ENCODE measurements at regions not wholly inside any gene's neighbourhood (a gene's known extent, or its start where the extent isn't known, plus 50 kb on each side); places are given as distances from the start of the nearest gene placed in this dataset.

- Mint-ChIP-seq H3K4me1 (no peaks in the 10 kb centered on the region), H3K4me3 (no peak overlapping the region), H3K27me3 (no peaks in the 10 kb centered on the region), H3K36me3 (no peaks in the 10 kb centered on the region), H3K27ac (no peak overlapping the region), H3K9me3 (no peaks in the 10 kb centered on the region)
- DNase-seq: no peak
- ATAC-seq (ENCODE audit: low read depth): no peak
- POLR2A ChIA-PET: no interaction called here
Measured at GRCh38 chr6:68342286-68342685, 292.8 kb upstream of the ADGRB3 start.

GRCh38 chr6:68339488-68340131 lies 295.5 kb upstream of the ADGRB3 start:
- ATAC-seq (ENCODE audit: low read depth) (no peak), DNase-seq (no peak)
- H3K27me3 Mint-ChIP-seq: no peaks in the 10 kb centered on the region
- H3K9me3 Mint-ChIP-seq: no peaks in the 10 kb centered on the region
- no peaks in the 10 kb centered on the region for H3K4me1 Mint-ChIP-seq
- no peaks in the 10 kb centered on the region for H3K36me3 Mint-ChIP-seq
- no peak overlapping the region for H3K4me3 Mint-ChIP-seq
- no peak overlapping the region for H3K27ac Mint-ChIP-seq
- POLR2A ChIA-PET: no interaction called here

- Mint-ChIP-seq H3K36me3 (no peaks in the 10 kb centered on the region), H3K4me3 (no peak overlapping the region), H3K4me1 (no peaks in the 10 kb centered on the region), H3K27ac (no peak overlapping the region), H3K27me3 (no peaks in the 10 kb centered on the region), H3K9me3 (peaks cover 2% of the 10 kb centered on the region)
- ATAC-seq (ENCODE audit: low read depth): no peak
- POLR2A ChIA-PET: no interaction called here
- DNase-seq: no peak
Measured at GRCh38 chr6:68333442-68333841, 301.6 kb upstream of the ADGRB3 start.

GRCh38 chr6:68328156-68328555 lies 306.9 kb upstream of the ADGRB3 start:
- H3K4me3 Mint-ChIP-seq: no peak overlapping the region
- H3K4me1 Mint-ChIP-seq: no peaks in the 10 kb centered on the region
- no peaks in the 10 kb centered on the region for H3K27me3 Mint-ChIP-seq
- H3K27ac Mint-ChIP-seq: no peak overlapping the region
- no peaks in the 10 kb centered on the region for H3K9me3 Mint-ChIP-seq
- DNase-seq: no peak
- POLR2A ChIA-PET: no interaction called here
- no peak for ATAC-seq (ENCODE audit: low read depth)
- no peaks in the 10 kb centered on the region for H3K36me3 Mint-ChIP-seq

- DNase-seq (no peak), ATAC-seq (ENCODE audit: low read depth) (no peak)
- Mint-ChIP-seq H3K9me3 (no peaks in the 10 kb centered on the region), H3K27ac (no peak overlapping the region), H3K36me3 (no peaks in the 10 kb centered on the region), H3K4me3 (no peak overlapping the region), H3K27me3 (no peaks in the 10 kb centered on the region), H3K4me1 (no peaks in the 10 kb centered on the region)
- POLR2A ChIA-PET: no interaction called here
Measured at GRCh38 chr6:68326762-68327161, 308.3 kb upstream of the ADGRB3 start.

DNA sequence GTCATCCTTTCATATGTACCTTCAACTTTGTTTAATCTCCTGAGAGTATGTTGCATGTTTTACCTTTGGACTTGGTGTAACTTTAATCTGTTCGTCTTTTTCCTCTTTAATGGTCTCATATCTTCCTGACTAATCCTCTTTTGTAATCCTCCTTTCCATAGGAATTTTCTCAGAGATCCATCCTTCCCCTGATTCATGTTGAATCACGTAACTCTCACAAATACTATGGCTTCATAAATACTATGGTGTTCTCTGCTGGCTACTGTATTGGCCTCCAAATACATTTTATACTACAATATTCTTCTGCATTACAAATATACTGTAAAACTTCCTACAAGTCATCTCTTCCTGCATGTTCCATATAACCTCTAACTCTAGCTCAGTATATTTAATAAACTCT lies 317.7 kb upstream of the ADGRB3 start:
- Mint-ChIP-seq H3K9me3 (no peaks in the 10 kb centered on the region), H3K4me1 (no peaks in the 10 kb centered on the region), H3K27ac (no peak overlapping the region), H3K36me3 (no peaks in the 10 kb centered on the region), H3K4me3 (no peak overlapping the region), H3K27me3 (no peaks in the 10 kb centered on the region)
- no peak for ATAC-seq (ENCODE audit: low read depth)
- no peak for DNase-seq
- POLR2A ChIA-PET: no interaction called here

GRCh38 chr6:68313911-68314310 lies 321.2 kb upstream of the ADGRB3 start:
- POLR2A ChIA-PET: no interaction called here
- H3K27ac Mint-ChIP-seq: no peak overlapping the region
- no peaks in the 10 kb centered on the region for H3K4me1 Mint-ChIP-seq
- ATAC-seq (ENCODE audit: low read depth) (no peak), DNase-seq (no peak)
- no peaks in the 10 kb centered on the region for H3K36me3 Mint-ChIP-seq
- H3K9me3 Mint-ChIP-seq: no peaks in the 10 kb centered on the region
- no peak overlapping the region for H3K4me3 Mint-ChIP-seq
- H3K27me3 Mint-ChIP-seq: no peaks in the 10 kb centered on the region

GRCh38 chr6:68307301-68307700 lies 327.8 kb upstream of the ADGRB3 start:
- POLR2A ChIA-PET: no interaction called here
- Mint-ChIP-seq H3K4me3 (no peak overlapping the region), H3K27ac (no peak overlapping the region), H3K27me3 (no peaks in the 10 kb centered on the region), H3K36me3 (no peaks in the 10 kb centered on the region), H3K9me3 (peaks cover 7% of the 10 kb centered on the region), H3K4me1 (no peaks in the 10 kb centered on the region)
- DNase-seq (no peak), ATAC-seq (ENCODE audit: low read depth) (no peak)

- POLR2A ChIA-PET: no interaction called here
- H3K4me1 Mint-ChIP-seq: no peaks in the 10 kb centered on the region
- no peak for ATAC-seq (ENCODE audit: low read depth)
Measured at GRCh38 chr6:68296126-68296525, 339.0 kb upstream of the ADGRB3 start.

GRCh38 chr6:68282646-68283045 lies 352.4 kb upstream of the ADGRB3 start:
- Mint-ChIP-seq H3K9me3 (peaks cover 6% of the 10 kb centered on the region), H3K36me3 (no peaks in the 10 kb centered on the region), H3K27me3 (no peaks in the 10 kb centered on the region), H3K27ac (no peak overlapping the region), H3K4me1 (no peaks in the 10 kb centered on the region), H3K4me3 (no peak overlapping the region)
- no peak for ATAC-seq (ENCODE audit: low read depth)
- POLR2A ChIA-PET: no interaction called here
- no peak for DNase-seq

More at GRCh38 chr6:68296126-68296525, 339.0 kb upstream of the ADGRB3 start:
- Mint-ChIP-seq H3K27me3 (no peaks in the 10 kb centered on the region), H3K27ac (no peak overlapping the region), H3K36me3 (no peaks in the 10 kb centered on the region), H3K9me3 (peaks cover 13% of the 10 kb centered on the region), H3K4me3 (no peak overlapping the region)
- no peak for DNase-seq

- DNase-seq: no peak
- Mint-ChIP-seq H3K9me3 (peaks cover 4% of the 10 kb centered on the region), H3K4me3 (no peak overlapping the region), H3K27me3 (no peaks in the 10 kb centered on the region), H3K27ac (no peak overlapping the region), H3K36me3 (no peaks in the 10 kb centered on the region), H3K4me1 (no peaks in the 10 kb centered on the region)
- no peak for ATAC-seq (ENCODE audit: low read depth)
- POLR2A ChIA-PET: no interaction called here
Measured at GRCh38 chr6:68279793-68280557, 355.1 kb upstream of the ADGRB3 start.

DNA sequence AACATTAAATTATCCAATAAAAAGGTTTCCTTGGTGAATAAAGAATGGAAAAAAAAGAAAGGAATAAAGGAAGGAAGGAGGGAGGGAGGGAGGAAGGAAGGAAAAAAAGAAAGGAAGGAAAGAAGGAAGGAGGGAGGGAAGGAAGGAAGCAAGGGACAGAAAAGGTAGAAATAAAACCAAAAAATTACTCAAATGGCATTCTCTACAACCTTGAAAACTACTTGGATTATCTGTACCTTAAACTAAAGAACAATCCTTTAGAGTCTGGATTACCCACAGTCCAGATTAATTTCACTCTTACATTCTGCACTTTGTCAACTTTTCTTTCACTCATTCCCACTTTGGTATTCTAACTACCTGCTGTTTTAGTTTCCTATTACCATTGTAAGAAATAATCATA lies 361.8 kb upstream of the ADGRB3 start:
- DNase-seq (no peak), ATAC-seq (ENCODE audit: low read depth) (no peak)
- no peak overlapping the region for H3K27ac Mint-ChIP-seq
- H3K9me3 Mint-ChIP-seq: peaks cover 2% of the 10 kb centered on the region
- no peak overlapping the region for H3K4me3 Mint-ChIP-seq
- H3K4me1 Mint-ChIP-seq: no peaks in the 10 kb centered on the region
- H3K27me3 Mint-ChIP-seq: no peaks in the 10 kb centered on the region
- POLR2A ChIA-PET: no interaction called here
- no peaks in the 10 kb centered on the region for H3K36me3 Mint-ChIP-seq

DNA sequence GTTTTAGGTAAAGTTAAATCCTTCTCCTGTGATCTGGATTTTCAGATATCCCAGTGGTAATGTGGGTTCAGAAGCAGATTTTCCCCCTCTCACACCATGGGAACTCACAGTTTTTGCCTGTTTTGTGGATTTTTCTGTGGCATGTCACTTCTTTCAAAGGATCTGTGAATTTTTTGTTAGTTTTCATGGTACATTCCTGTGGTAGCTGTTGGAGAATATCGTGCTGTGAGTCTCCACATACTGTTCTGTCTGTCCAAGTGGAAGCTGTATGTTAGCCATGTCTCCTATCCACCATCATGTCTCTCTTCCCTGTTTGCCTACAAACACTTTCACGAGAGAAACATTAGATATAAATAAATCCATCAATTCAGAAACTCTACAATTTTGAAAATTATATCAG lies 378.7 kb upstream of the ADGRB3 start:
- DNase-seq: no peak
- POLR2A ChIA-PET: no interaction called here
- Mint-ChIP-seq H3K36me3 (no peaks in the 10 kb centered on the region), H3K9me3 (peaks cover 11% of the 10 kb centered on the region), H3K27me3 (no peaks in the 10 kb centered on the region), H3K4me1 (no peaks in the 10 kb centered on the region), H3K4me3 (no peak overlapping the region), H3K27ac (no peak overlapping the region)
- ATAC-seq (ENCODE audit: low read depth): no peak

DNA sequence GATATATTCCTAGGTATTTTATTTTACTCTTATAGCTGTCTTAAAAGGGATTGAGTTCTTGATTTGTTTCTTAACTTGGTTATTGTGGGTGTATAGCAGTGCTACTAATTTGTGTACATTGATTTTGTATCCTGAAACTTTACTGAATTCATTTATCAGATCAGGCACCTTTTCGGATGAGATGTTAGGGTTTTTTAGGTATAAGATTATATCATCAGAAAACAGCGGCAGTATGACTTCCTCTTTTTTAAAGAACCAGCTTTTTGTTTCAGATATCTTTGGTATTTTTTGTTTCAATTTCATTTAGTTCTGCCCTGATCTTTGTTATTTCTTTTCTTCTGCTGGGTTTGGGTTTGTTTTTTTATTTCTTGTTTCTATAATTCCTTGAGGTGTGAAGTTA lies 382.4 kb upstream of the ADGRB3 start:
- Mint-ChIP-seq H3K27me3 (no peaks in the 10 kb centered on the region), H3K27ac (no peak overlapping the region), H3K36me3 (no peaks in the 10 kb centered on the region), H3K9me3 (peaks cover 8% of the 10 kb centered on the region), H3K4me1 (no peaks in the 10 kb centered on the region), H3K4me3 (no peak overlapping the region)
- no peak for DNase-seq
- POLR2A ChIA-PET: no interaction called here
- ATAC-seq (ENCODE audit: low read depth): no peak
